ENCODE measurements at regions not wholly inside any gene's neighbourhood (a gene's known extent, or its start where the extent isn't known, plus 50 kb on each side); places are given as distances from the start of the nearest gene placed in this dataset.

DNA sequence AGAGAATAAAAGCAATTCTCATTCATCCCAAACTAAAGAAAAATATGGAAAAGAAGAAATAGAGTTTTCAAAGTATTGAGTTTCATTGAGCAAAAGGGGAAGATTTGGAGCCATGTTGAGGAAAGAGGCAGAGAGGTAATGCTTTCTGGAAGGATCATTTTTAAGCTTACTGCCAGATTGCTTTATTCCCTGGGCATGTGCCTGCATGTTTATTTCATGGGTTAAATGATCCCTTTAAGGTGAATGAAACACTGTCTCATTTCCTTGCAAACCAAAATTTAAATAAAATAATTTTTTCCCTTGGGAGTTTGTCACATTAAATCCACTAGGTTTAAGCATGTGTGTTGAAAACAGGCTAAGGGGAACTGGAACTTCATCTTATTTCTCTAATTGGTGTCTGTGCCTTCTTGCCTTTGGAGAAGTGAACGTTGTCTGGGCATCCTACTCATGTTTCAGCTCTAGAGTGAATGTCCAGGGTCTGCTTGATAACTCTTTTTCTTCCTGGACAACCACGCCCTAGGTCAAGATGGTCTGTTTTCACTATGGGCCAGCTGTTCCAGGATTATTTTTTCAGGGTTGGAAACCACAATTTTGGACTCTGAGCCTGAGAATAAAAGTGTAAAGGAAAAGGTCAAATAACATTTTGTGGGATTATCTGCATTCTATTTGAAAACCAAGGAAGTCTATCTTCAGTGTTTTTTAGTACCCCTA, 114.1 kb upstream of the ELL2 start:
- no peak for DNase-seq (ENCODE audit: low read depth)
- no peak for TF ChIP-seq CTCF (conservative IDR thresholded peaks at IDR 0.05; ENCODE audit: low read depth, low read length)

DNA sequence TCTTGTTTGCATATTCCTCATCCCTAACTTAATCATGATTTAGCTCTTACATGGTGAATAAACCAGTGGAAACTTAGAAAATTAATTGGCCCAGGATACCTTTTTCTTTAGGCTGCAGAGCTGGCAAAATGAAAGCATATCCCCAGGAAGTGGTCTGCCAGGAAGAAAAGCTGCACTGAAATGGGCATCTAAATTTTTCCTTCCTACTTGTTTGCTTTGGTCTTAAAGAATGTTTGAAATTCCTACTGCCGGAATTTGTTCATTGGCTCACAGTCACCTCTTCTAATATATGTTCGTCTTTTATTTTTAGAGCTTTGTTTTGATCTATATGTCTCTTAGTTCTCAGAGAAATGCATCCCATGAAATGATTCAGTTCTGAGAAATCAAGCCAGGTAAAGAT, 113.2 kb upstream of the ELL2 start:
- TF ChIP-seq CTCF (conservative IDR thresholded peaks at IDR 0.05; ENCODE audit: low read depth, low read length) = no peak
- no peak overlapping the region for H3K4me3 ChIP-seq (ENCODE audit: low read depth, low read length)
- DNase-seq (ENCODE audit: low read depth) = no peak

More for the DNA sequence above, 114.1 kb upstream of the ELL2 start:
- H3K4me3 ChIP-seq (ENCODE audit: low read depth, low read length) = no peak overlapping the region

GRCh38 chr5:96074460-96074859, 112.8 kb upstream of the ELL2 start:
- DNase-seq (ENCODE audit: low read depth) = no peak
- TF ChIP-seq CTCF (conservative IDR thresholded peaks at IDR 0.05; ENCODE audit: low read depth, low read length) = no peak

DNA sequence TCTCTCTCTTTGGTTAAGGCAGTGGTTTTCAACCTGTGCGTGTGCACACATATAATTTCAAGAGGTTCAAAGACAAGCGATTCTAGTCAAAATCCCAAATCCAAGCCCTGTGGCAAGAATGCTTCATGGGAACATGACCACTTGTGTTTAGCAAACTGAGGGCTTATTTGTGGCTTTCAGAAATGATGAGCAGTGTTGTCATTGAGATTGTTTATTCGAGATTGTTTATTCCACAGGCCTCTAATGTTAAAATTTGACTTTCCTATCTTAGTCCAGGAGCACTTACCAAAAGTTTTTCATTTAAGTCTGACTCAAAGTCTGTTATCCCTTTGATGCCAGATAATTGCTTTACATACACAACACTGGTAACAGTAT, 111.1 kb upstream of the ELL2 start:
- H3K4me3 ChIP-seq (ENCODE audit: low read depth, low read length) = no peak overlapping the region
- no peak for DNase-seq (ENCODE audit: low read depth)
- no peak for TF ChIP-seq CTCF (conservative IDR thresholded peaks at IDR 0.05; ENCODE audit: low read depth, low read length)

More at GRCh38 chr5:96074460-96074859, 112.8 kb upstream of the ELL2 start:
- no peak overlapping the region for H3K4me3 ChIP-seq (ENCODE audit: low read depth, low read length)

DNA sequence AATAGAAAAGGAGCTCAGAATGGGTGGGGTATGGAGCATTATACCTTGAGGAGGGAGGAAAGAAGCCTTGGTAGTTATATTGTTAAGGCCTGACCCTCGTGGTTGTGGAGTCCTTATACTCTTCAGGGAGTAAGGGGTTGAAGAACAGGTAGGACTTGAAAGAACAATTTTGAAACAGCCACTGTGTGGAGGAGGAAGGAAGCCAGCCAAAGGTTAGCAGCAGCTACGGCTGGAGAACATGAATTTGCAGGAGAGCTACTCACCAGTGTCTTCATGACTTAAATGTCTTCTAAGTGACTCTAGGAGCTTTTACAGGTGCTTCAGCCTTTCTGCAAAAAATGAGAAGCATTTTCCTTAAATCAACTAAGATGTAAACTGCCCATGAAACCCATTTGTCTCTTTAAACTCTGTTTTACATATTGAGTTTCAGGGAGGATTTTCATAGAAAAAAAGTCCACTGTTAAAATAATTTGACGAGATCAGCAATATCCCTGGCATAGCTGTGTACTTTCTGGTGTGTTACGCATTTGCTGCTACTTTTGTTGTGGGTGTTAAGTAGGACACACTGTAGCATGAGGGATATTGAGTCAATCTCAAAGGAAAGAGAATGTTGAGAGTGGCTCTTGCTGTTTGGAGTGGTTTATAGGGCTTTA, 110.6 kb upstream of the ELL2 start:
- DNase-seq (ENCODE audit: low read depth) = no peak
- no peak for TF ChIP-seq CTCF (conservative IDR thresholded peaks at IDR 0.05; ENCODE audit: low read depth, low read length)
- no peak overlapping the region for H3K4me3 ChIP-seq (ENCODE audit: low read depth, low read length)

GRCh38 chr5:96070622-96071225, 109.1 kb upstream of the ELL2 start:
- no peak for TF ChIP-seq CTCF (conservative IDR thresholded peaks at IDR 0.05; ENCODE audit: low read depth, low read length)
- H3K4me3 ChIP-seq (ENCODE audit: low read depth, low read length) = no peak overlapping the region
- DNase-seq (ENCODE audit: low read depth) = no peak

All from epithelial cell of proximal tubule (primary cell).